Sigmoid colon (tissue), 6 donors: ENCODE measurements at regions not wholly inside any gene's neighbourhood (a gene's known extent, or its start where the extent isn't known, plus 50 kb on each side); places are given as distances from the start of the nearest gene placed in this dataset.
A peak's percentile ranks its signal among the peaks of the same experiment; 100 is the strongest.

ENCODE experiments used
- DNase-seq: peaks from one replicate; pipeline ENCODE4 v3.0.0-alpha.2; 2019
- H3K27ac ChIP-seq, 4 donors: fragments of 200-600 bp; sonication (generic); one replicate each; pipeline ENCODE4 v1.5.1; 2016 to 2019; ENCODE audit warnings: mild to moderate bottlenecking in 1 of 4
- H3K27me3 ChIP-seq, 3 donors: fragments of 200-600 bp; sonication (generic); one replicate each; pipeline ENCODE4 v1.5.1; 2019; ENCODE audit warnings: mild to moderate bottlenecking in 1 of 3
- H3K36me3 ChIP-seq, 4 donors: fragments of 200-600 bp; sonication (generic); one replicate each; pipeline ENCODE4 v1.5.1; 2016 to 2019
- H3K4me1 ChIP-seq, 4 donors: fragments of 200-600 bp; sonication (generic); one replicate each; pipeline ENCODE4 v1.5.1; 2017 to 2019
- H3K4me3 ChIP-seq, 4 donors: fragments of 200-600 bp; sonication (generic); one replicate each; pipeline ENCODE4 v1.5.1; 2017 to 2019; ENCODE audit warnings: mild to moderate bottlenecking in 2 of 4, moderate library complexity in 1 of 4
- H3K9me3 ChIP-seq, 4 donors: fragments of 200-600 bp in 3 of 4; sonication (generic) in 3 of 4; one replicate each; pipeline versions ENCODE4 v1.5.1 to v1.6.1; 2013 to 2019
- EP300 ChIP-seq, 4 donors: sonication (generic); formaldehyde crosslinking; IDR thresholded peaks; one replicate each; pipeline ENCODE4 v1.6.1; 2017; ENCODE audit warnings: antibody characterized with exemption in 4 of 4
- POLR2A ChIP-seq, 2 donors: fragments of 450-650 bp; IDR thresholded peaks; one replicate each; pipeline ENCODE4 v1.6.1; 2016; ENCODE audit warnings: antibody characterized with exemption in 2 of 2, mild to moderate bottlenecking in 2 of 2, moderate library complexity in 2 of 2
- POLR2AphosphoS5 ChIP-seq, 4 donors: sonication (generic); formaldehyde crosslinking; IDR thresholded peaks; one replicate each; pipeline ENCODE4 v1.6.1; 2017; ENCODE audit warnings: antibody characterized with exemption in 4 of 4
- WGBS, 2 donors: extraction: QIAGEN DNeasy Blood & Tissue Kit; methylation state at CpG; one replicate each; pipeline ENCODE4 v1.1.7; 2013; 5-methylcytosine and 5-hydroxymethylcytosine counted together
- intact Hi-C: fragments of 100-400 bp; cut with DNase I; formaldehyde crosslinking; loops from one replicate; pipeline ENCODE4 v1.15.1; 2023
- TF ChIP-seq, protein P1 (sequence below), 4 experiments: fragments of 450-650 bp in 3 of 4; fragments of 200-600 bp in 1 of 4; IDR thresholded peaks; one replicate each; pipeline ENCODE4 v1.5.1; 2016 to 2019; ENCODE audit warnings: antibody characterized with exemption in 4 of 4, mild to moderate bottlenecking in 3 of 4, moderate library complexity in 2 of 4
- donor health status: healthy with polysubstance abuse.
- donor health status: healthy.

DNA sequence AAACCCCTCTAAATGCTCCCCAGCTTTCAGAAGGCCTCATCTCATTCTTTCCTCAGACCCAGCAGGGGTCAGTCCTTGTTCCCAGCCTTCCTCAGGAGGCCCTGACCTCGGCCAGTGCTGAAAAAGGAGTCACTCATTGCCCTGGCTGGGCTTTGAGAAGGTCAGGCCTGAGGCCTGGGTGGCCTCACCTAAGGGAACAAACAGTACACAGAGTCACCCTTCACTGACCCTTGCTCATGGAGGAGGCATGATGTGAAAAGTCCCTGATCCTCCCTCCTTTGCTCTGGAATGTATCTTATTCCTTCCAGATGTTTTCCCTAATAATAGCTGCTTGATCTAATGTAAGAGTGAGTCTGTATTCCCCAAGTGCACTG, 117.7 kb upstream of the SLC44A3 start:
- Histone ChIP-seq H3K9me3 (no peaks in the 10 kb centered on the region), H3K4me3 (no peak overlapping the region), H3K4me1 (peaks cover 0 to 12% (median 9%) of the 10 kb centered on the region in 4 donors), H3K27ac (peak overlapping the region in 3 of 4 donors; percentile 35 to 49 (median 38)), H3K27me3 (no peaks in the 10 kb centered on the region), H3K36me3 (no peaks in the 10 kb centered on the region)
- peak in 2 of 4 donors; percentile 31 to 36 for TF ChIP-seq POLR2AphosphoS5 (IDR thresholded peaks at IDR 0.05)
- no peak for TF ChIP-seq POLR2A (IDR thresholded peaks at IDR 0.05)
- intact Hi-C loops = no loop called here
- DNase-seq = peak; percentile 82
- 61 to 71% methylated on average over 1 of the region's 1 CpG for WGBS, 2 donors

DNA sequence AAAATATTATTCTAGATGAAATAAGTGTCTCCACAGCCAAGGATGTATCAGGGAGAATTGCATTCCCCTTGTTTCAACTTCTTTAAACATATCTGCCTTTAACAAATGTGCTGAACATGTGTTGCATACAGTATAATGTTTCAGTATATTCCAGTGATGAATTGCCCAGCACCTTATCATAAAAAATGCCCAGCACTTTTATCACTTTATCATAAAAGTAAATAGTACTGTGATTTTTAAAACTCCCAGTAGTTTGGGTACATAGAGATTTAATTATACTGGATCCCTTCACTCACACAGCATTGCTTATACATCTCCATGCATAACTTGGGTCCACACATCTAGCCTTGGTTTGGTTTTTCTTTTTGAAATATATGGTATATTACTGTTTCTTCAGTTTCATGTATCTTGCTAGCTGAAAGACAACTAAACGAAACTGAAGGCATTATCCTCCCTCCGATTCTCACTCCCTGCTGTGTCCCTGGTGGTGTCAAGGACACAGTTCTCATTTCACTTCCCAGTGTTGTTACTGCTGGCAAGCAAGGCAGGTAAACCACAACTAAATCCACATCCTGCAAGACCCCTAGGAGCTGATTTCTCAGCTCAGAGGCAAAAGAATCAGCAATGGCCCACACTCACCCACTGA, 118.2 kb upstream of the SLC44A3 start:
- no peaks in the 10 kb centered on the region for H3K36me3 ChIP-seq
- intact Hi-C loops = no loop called here
- peaks cover 0 to 7% (median 5%) of the 10 kb centered on the region in 4 donors for H3K4me1 ChIP-seq
- no peaks in the 10 kb centered on the region for H3K9me3 ChIP-seq
- no peak for DNase-seq
- H3K4me3 ChIP-seq = no peak overlapping the region
- 51 to 60% methylated on average over 2 of the region's 2 CpGs for WGBS, 2 donors
- H3K27ac ChIP-seq = peak overlapping the region in 3 of 4 donors; percentile 35 to 49 (median 38)
- TF ChIP-seq, protein P1, sequence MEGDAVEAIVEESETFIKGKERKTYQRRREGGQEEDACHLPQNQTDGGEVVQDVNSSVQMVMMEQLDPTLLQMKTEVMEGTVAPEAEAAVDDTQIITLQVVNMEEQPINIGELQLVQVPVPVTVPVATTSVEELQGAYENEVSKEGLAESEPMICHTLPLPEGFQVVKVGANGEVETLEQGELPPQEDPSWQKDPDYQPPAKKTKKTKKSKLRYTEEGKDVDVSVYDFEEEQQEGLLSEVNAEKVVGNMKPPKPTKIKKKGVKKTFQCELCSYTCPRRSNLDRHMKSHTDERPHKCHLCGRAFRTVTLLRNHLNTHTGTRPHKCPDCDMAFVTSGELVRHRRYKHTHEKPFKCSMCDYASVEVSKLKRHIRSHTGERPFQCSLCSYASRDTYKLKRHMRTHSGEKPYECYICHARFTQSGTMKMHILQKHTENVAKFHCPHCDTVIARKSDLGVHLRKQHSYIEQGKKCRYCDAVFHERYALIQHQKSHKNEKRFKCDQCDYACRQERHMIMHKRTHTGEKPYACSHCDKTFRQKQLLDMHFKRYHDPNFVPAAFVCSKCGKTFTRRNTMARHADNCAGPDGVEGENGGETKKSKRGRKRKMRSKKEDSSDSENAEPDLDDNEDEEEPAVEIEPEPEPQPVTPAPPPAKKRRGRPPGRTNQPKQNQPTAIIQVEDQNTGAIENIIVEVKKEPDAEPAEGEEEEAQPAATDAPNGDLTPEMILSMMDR (IDR thresholded peaks at IDR 0.05) = no peak
- TF ChIP-seq POLR2AphosphoS5 (IDR thresholded peaks at IDR 0.05) (no peak), EP300 (IDR thresholded peaks at IDR 0.05) (no peak), POLR2A (IDR thresholded peaks at IDR 0.05) (no peak)
- H3K27me3 ChIP-seq = no peaks in the 10 kb centered on the region

DNA sequence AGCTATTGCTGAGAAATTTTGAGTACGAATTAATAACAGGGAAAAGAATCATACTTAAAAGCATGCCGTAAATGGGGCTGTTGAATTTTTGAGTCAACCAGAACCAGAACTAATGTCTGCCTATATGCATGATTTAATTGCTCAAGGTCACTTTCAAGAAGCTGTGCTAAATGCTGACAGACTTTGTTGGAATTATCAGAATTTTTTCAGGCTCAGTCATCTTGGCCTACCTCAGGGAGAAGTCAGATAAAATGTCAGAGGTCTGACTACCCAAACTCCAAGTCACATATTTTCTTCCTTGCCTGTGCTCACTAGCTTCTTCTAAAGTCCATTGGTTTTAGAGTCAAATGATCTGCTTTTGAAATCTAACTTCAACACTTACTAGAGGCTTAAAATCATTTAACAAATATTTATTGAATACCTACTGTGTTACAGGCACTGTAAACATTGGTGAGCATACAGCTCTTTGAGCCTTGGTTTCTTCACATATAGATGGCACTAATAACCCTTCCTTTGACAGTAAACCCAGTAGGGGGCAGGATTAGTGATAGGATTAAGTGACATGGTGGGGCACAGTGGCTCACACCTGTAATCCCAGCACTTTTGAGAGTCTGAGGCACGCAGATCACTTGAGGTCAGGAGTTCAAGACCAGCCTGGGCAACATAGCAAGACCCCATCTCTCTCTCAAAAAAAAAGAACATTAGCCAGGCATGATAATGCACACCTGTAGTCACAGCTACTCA, 121.2 kb upstream of the SLC44A3 start:
- intact Hi-C loops = no loop called here
- no peak overlapping the region for H3K27ac ChIP-seq
- DNase-seq = no peak
- WGBS, 2 donors = 64 to 78% methylated on average over 3 of the region's 3 CpGs
- no peaks in the 10 kb centered on the region for H3K4me1 ChIP-seq
- TF ChIP-seq POLR2AphosphoS5 (IDR thresholded peaks at IDR 0.05) (no peak), POLR2A (IDR thresholded peaks at IDR 0.05) (no peak), EP300 (IDR thresholded peaks at IDR 0.05) (no peak)
- TF ChIP-seq, protein P1 (IDR thresholded peaks at IDR 0.05) = no peak
- no peaks in the 10 kb centered on the region for H3K27me3 ChIP-seq
- H3K36me3 ChIP-seq = no peaks in the 10 kb centered on the region
- H3K9me3 ChIP-seq = no peaks in the 10 kb centered on the region
- H3K4me3 ChIP-seq = no peak overlapping the region

DNA sequence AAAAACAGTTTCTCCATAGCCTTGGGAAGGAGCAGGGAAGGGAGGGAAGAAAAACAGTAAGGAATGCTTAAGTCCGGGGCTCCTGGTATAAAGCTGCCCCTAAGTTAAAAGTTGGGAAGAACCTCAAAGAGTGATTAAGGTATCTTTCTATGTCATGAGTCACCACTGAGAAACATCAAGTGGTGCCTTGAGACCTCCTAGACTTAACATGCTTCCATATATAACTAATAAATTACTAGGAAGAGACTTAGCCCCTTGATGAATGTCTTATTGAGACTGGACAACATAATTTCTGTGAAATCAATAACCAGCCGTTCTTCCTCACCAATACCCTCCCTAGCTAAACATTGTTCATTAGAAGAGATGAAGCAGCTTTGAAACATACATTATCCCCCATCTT, 121.8 kb upstream of the SLC44A3 start:
- TF ChIP-seq POLR2A (IDR thresholded peaks at IDR 0.05) (no peak), EP300 (IDR thresholded peaks at IDR 0.05) (no peak), POLR2AphosphoS5 (IDR thresholded peaks at IDR 0.05) (no peak)
- TF ChIP-seq, protein P1 (IDR thresholded peaks at IDR 0.05) = no peak
- Histone ChIP-seq H3K27me3 (no peaks in the 10 kb centered on the region), H3K36me3 (no peaks in the 10 kb centered on the region), H3K4me3 (no peak overlapping the region), H3K9me3 (no peaks in the 10 kb centered on the region), H3K4me1 (no peaks in the 10 kb centered on the region), H3K27ac (no peak overlapping the region)
- intact Hi-C loops = no loop called here
- no peak for DNase-seq
- WGBS, 2 donors = 87 to 91% methylated on average over 2 of the region's 2 CpGs

DNA sequence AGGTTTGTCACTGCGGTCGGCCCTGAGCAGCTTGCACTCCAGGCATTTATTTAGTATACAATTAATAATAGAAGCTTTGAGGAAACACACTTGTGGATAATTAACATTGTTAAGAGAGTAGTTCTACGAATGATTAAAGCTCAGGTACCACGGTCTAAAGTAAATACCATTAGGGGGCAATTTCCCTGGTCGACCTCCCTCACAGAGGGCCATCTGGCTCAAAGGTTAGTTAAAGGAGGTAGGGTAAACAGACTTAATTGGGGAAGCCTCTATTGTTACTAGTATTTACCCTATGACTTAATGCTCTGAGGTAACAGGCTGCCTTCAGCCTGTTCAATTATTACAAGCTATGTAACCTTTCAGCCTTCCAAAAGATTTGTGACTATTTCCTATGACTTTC, 122.3 kb upstream of the SLC44A3 start:
- intact Hi-C loops = no loop called here
- no peak for DNase-seq
- TF ChIP-seq, protein P1 (IDR thresholded peaks at IDR 0.05) = no peak
- TF ChIP-seq POLR2AphosphoS5 (IDR thresholded peaks at IDR 0.05) (no peak), EP300 (IDR thresholded peaks at IDR 0.05) (no peak), POLR2A (IDR thresholded peaks at IDR 0.05) (no peak)

More for the DNA sequence above, 122.3 kb upstream of the SLC44A3 start:
- WGBS, 2 donors = 43 to 73% methylated on average over 5 of the region's 5 CpGs
- Histone ChIP-seq H3K4me1 (no peaks in the 10 kb centered on the region), H3K27me3 (no peaks in the 10 kb centered on the region), H3K4me3 (no peak overlapping the region), H3K36me3 (no peaks in the 10 kb centered on the region), H3K9me3 (no peaks in the 10 kb centered on the region), H3K27ac (no peak overlapping the region)
